HG03521 (cell line): ENCODE measurements at regions not wholly inside any gene's neighbourhood (a gene's known extent, or its start where the extent isn't known, plus 50 kb on each side); places are given as distances from the start of the nearest gene placed in this dataset.
A peak's percentile ranks its signal among the peaks of the same experiment; 100 is the strongest.
"Not testable (repeated sequence)": the region's sequence is repeated elsewhere in the genome, so short reads cannot be mapped to it uniquely, and the experiment has no call there.

Experiments
- ATAC-seq: cut with Tn5 transposase; IDR thresholded peaks from one replicate; pipeline ENCODE4 v1.9.1; 2021; ENCODE audit warnings: mild to moderate bottlenecking, moderate library complexity; ENCODE audit not compliant: unreplicated experiment

DNA sequence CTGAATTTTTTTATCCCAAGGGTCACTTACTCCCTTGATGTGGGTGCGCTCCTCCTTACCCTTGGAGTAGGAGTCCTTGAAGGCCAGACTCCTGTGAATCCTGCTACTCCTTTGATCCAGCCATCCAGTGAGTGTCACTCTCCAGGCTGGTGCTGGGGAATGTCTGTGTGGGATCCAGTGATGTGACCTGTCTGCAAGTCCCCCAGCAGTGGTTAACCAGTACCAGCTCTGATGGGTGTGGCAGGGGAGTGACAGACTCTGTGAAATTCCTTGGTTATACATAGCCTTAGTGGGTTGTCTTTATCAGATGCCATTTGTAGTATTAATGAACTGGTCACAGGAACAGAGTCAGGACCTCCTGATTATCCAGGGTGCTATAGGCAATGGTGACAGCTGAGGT, 409.5 kb upstream of the LMO3 start:
- ATAC-seq, result no peak

GRCh38 chr12:17007442-17008040, 401.6 kb upstream of the LMO3 start:
- not testable (repeated sequence) for ATAC-seq

DNA sequence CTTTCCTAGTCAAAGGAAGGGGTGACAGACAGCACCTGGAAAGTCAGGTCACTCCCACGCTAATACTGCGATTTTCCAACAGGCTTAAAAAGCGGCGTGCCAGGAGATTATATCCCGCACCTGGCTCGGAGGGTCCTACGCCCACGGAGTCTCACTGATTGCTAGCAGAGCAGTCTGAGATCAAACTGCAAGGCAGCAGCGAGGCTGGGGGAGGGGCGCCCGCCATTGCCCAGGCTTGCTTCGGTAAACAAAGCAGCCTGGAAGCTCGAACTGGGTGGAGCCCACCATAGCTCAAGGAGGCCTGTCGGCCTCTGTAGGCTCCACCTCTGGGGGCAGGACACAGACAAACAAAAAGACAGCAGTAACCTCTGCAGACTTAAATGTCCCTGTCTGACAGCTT, 392.6 kb upstream of the LMO3 start:
- ATAC-seq, result not testable (repeated sequence)

- ATAC-seq, result no peak
These were observed 378.5 kb upstream of the LMO3 start for GRCh38 chr12:16984484-16984883.

DNA sequence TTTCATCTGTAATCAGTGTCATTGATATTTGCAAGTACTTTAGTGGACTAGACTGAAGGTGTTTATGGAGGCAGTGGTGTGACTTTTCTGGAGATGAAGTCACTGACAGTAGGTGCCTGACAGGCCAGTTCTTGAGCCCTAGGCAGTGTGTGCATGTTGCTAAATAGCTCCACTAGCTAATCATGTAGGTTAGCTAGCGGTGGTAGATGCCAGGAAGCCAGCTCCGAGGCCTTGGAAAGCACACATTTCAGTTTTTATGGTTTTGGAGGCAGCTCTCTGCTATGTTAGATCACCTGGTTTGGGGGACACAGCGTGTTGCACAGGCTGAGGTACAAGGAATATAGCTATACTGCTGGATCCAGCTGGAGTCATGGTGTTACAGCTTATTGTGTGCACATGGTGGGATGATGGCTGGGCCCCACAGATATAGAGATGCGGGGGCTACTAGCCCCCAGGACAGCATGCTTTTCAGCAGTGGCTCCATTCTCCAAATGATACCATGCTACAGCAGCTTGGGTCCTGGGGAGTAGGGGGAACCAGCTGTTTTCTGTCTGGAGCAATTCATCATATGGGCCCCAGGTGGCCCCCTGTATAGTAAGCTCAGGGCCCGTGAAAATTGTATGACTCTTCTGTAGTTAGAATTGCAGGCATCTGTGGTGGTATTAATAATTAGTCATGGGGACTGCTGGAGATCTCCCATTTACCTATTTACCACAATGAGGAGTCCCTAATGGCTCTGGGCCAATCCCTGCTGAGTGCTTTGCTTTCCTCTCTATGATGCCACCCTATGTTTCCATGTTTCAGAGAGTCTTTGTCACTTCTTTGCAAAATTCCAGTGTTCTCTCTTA, 367.2 kb upstream of the LMO3 start:
- no peak for ATAC-seq

- ATAC-seq, result no peak
These were observed 356.9 kb upstream of the LMO3 start for GRCh38 chr12:16962889-16963288.

GRCh38 chr12:16955083-16955657, 349.2 kb upstream of the LMO3 start:
- ATAC-seq, result no peak

- ATAC-seq, result no peak
These were observed 344.1 kb upstream of the LMO3 start for GRCh38 chr12:16949871-16950667.

- ATAC-seq, result no peak
These were observed 343.4 kb upstream of the LMO3 start for GRCh38 chr12:16949371-16949770.

GRCh38 chr12:16946704-16947103, 340.7 kb upstream of the LMO3 start:
- ATAC-seq, result no peak

DNA sequence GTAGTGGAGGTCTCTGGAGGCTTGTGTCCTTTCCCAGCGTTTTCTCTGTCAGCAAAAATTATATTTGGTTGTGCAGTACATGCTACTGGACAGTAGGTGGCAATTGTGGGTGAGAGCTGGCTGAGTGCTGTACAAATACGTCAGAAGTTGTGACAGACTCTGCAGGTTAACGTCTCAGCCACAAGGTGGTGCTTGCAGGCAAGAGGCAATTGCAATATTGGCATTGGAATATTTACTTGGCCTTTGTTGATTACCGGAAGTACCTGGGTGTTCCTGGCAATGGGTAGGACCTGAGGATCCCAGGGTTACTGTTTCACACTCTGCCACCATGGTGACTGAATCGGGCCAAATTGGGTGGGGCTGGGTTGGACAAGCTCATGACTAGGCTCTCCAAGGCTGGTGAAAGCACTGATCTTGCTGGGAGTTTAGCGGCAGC, 333.9 kb upstream of the LMO3 start:
- peak; percentile 98 for ATAC-seq

DNA sequence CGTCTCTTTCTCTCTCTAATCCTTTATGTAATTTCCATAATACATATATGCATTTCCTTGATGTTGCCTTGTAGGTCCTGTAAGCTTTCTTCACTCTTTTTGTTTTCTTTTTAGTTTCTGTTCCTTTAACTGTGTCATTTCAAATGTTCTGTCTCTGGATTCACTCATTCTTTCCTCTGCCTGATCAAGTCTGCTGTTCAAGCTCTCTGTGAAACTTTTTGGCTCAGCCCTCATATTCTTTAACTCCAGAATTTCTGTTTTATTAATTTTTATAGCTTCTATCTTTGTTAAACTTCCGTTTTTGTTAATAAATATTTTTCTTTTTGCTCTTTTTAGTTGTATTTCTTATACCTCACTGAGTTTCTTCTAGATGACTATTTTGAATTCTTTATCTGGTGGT, 321.3 kb upstream of the LMO3 start:
- ATAC-seq, result no peak

DNA sequence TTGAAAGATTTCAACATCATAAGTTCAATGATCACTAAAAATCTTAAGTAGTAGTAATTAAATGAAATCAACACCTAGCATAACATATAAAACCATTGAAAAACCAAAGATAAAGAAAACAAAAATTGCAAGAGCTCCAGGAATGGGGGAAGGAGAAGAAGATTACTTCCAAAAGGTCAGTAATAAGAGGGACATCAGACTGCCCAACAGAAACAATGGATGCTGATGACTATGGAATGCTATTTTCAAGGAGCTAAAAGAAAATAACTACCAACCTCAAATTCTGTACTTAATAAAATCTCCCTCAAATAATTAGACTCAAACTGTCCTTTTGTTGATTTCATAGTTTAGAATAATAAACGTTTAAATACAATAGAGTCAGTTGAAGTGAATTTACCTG, 314.5 kb upstream of the LMO3 start:
- ATAC-seq, result no peak

DNA sequence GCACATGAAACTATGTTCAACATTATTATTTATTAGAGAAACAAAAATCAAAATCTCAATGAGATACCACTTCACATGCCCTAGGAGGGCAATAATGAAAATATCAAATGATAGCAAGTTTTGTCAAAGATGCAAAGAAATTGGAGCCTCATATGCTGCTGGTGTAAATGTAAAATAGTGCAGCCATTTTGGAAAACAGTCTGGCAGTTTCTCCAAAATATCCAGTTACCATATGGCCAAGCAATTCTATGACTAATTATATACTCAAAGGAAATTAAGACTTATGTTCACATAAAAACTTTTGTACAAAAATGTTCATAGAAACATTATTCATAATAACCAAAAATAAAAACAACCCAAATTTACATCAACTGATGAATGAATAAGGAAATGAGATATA, 313.6 kb upstream of the LMO3 start:
- no peak for ATAC-seq

GRCh38 chr12:16914853-16915252, 308.9 kb upstream of the LMO3 start:
- ATAC-seq, result no peak

GRCh38 chr12:16913832-16914490, 308.0 kb upstream of the LMO3 start:
- no peak for ATAC-seq

DNA sequence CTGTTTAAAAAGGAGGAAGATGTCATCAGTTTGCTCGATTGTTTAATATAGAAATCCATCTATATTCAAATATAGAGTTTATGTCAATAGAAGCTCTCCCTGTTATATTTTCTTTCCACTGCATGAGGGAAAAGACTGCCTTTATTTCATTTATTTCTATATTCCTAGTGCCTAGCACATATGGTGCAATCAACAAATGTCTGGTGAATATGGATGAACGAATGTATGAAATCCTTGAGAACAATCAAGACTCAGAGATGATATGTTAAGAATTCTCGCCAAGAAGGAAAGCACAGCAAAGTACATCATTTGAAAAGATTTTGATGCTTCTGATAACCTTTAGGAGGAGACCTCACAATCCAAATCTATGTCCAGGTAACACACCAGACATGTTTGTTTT, 296.0 kb upstream of the LMO3 start:
- no peak for ATAC-seq

GRCh38 chr12:16893426-16893825, 287.5 kb upstream of the LMO3 start:
- no peak for ATAC-seq

DNA sequence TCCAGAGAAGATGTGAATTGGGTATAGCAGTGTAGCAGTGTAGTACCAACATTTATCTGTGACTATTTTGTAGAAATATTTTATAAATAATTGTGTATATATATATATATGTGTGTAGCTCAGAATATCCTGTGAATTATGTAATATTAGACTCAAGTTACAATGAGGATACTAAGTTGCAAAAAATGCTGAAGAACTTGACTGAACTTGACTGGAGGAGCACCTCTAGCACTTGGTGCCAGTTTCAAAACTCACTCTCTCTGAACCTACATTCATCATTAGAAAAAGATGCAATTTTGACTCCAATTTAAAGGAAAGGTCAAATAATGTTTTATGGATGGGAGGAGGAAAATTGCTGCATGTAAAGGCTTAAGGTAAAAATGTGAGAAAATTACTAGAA, 285.7 kb upstream of the LMO3 start:
- no peak for ATAC-seq

DNA sequence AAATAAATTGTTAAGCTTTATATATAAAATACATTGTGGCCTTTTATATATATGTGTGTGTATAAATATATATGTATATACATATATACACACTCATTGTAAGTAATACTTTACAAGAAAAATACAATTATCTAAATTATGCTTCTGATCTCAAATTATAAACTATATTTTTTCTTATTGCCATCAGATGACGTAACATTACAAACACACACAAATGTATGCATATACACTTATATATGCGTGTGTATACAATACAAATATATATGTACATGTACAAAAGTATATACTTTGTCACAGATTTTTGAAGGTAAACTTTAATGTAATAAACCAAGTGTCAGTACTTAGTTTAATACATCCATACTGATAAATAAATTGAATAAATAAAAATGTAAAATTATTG, 278.9 kb upstream of the LMO3 start:
- no peak for ATAC-seq

DNA sequence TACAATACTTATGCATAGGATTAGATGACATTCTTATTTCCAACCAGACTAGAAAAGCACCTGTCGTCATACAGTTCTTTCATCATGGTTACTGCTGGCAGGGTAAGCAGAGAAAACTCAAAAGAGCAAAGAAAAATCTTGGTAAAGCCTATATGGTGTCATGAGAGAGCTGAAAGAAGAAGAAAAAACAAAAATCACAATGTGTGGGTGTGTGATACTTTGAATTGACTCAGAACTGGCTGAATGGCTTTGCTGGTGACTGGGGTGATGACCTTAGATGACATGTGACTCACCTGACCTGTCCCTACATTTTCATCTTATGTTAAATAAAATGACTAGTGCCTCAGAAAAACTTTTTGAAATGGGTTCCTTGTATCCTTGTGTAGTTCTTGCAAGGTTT, 278.1 kb upstream of the LMO3 start:
- peak; percentile 75 for ATAC-seq
